ENCODE measurements at regions not wholly inside any gene's neighbourhood (a gene's known extent, or its start where the extent isn't known, plus 50 kb on each side); places are given as distances from the start of the nearest gene placed in this dataset.

DNA sequence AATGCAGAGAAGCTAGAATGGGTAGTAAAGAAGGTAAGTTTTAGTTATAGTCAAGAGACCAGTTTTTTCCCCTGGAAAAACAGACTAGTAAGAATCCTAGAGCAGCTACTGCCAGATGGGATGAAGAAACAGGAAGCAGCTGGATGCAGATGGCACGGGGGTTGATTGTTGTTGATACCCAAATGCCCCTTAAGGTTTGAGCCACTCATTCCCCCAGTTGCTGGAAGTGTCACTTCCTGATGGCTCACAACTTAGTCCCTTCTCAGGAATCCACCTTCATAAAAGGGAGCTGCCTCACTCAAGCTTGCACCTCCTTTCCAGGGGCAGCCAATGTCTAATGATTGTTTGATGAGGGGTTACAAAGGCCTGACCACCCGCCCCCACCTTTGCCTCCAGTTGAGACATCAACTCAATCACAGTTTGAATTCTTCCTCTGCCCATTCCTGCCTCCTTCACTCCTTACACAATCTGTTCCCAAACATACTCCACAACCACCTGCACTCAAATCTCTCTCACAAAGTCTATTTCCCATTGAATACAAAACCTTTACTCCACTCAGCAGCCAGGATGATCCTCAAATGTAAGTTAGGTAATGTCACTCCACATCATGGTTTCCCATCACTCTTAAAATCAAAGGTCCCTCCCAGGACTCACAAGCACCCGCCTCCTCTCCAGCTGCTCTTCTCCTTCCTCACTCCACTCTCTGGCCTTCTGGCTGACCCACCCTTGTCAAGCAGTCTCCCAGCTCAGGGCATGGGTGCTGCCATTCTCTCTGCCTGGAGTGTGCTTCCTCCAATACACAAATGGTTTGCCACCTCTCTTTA lies 450.1 kb upstream of the THBS1 start:
- no peak for DNase-seq

DNA sequence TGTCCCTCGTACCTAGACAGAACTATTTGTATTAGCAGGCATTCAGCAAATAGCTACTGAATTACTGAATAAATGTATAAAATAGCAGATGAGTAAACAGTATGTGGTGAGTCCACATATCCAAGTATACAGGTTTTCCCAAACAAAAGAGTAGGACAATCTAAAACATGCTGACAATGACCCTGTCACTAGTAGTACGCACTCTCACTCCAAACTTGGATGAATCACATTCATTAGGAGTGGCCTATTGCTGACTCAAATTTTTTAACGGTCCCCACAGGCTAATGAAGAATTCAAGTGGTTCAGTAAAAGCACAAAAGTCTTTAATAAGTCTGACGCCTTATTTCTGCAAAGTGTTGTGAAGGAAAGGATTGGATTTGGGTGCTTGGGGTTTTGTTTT lies 449.3 kb upstream of the THBS1 start:
- no peak for DNase-seq

DNA sequence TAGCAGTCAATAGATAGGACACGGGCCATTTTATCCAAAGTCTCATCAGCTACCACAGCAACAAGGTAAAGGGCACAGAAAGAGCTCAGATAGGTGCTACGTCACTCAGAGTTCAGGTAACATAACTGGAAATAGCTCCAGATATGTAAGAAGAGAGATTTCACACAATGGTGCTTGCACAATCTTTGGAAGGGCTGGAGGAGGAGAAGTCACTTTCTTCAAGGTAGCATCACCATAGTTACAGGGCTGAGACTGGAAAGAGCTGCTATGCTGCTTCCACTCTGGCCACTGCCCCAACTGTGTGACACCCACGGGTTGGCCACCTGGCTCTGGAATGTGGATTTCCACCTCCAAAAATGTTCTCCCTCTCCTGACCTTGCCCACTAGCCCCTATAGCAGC lies 448.8 kb upstream of the THBS1 start:
- no peak for DNase-seq

DNA sequence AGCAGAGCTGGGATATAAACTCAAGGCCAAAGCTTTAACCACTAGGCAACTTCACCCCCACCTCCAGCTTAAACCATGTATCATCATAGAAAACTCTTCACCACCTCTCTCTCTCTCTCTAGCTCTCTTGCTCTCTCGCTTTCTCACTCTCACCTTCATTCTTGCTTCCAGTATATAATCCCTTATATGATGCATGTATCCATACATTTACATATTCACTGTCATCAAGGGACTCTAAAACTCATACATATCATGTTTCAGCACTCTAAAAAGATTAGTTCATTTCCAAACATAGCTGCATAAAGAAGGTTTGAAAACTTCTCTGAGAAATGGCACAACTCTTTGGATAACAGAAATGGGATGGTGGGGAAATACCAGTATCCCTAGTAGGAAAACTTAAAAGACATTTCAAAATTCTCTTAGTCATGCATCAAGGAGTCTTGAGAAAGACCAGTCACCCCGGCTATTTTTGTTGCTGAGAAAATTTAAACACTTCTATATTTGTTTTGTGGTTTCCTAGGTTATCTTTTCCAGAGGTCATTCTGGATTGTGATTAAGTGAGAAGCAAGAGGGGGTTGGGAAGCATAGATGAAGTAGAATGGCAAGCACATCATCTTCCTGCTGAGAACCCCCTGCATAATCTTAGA lies 447.8 kb upstream of the THBS1 start:
- DNase-seq = no peak

DNA sequence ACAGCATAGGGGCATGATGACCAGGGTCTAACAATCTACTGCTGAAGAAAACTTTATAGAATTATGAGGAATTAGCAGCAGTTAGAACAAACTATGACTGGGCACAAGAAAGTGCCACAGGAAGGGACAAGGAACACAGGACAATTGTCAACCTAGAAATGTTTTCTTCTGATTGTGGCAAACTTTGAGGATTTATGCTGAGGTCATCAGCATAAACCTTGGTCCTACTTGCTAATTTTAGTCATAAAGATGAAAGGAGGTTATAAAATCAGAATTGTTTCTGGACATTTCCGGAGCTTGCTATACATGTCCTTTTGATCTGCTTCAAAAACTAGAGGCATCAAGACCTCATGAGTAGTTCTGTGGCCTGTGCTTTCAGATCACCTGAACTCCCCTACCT lies 446.6 kb upstream of the THBS1 start:
- no peak for DNase-seq

DNA sequence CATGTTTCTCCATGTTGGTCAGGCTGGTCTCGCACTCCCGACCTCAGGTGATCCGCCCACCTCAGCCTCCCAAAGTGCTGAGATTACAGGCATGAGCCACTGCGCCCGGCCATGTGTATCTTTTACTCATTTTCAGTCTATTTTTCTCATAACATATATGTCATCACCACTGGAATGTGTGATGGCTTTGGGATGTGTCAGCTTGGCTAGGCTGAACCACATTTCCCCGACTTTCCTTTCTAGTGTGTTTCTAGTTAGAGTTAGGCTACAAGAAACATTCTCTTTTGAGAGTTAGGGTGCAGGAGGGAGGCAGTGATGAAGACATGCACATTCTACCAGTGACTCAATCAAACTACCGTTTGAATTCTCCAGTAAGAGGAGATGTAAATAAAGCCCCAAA lies 444.9 kb upstream of the THBS1 start:
- DNase-seq = no peak

DNA sequence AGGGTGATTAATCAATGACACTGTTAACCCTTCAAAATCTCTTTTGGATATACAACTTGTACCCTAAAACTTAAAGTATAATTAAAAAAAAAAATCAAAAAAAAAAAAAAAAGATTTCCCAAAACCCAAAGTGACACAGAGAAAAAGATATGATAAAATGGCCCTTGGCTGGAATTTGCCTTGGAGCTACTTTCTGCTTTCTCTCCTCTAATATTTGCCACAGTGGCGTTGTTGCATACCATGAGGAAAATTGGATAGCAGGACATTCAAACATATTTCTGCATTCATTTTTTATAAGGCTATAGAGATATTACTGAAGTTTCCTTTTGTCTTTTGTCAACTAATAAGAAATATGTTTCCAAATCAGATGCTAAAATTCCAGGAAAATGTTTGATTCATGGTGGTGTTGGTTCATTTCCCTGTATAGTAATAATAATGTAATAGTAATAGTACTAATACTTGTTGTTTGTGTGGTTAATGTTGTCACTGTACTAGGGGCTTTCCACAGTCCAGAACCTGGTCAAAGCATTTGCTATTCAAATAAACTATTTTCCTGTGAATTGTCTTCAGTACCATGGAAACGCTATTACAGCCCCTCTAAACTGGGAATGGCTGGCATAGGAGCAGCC lies 441.3 kb upstream of the THBS1 start:
- no peak for DNase-seq

DNA sequence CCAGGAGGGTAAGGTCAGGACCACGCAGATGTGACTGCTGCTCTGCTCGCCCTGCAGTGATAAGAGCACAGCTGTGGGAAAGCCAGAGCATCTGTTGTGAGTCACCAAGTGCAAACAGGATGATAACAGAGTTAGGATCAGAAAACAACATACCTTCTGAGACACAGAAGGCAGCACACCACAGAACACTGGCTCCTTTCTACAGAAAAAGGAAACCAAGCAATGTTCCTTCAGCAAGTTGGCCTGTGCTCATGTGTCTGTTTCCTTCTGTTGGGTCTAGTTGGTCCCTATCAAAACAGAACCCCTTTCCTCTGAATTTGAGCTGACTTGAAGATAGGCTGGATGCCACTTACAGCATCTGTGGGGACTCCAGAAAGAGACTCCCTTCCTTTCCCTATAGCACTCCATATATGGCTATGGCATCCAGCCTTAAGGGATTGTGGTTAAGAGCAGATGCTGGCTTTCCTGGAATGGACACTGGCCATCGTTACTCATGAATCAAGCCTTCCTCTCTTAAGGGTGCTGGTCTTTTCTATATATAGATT lies 440.7 kb upstream of the THBS1 start:
- no peak for DNase-seq

DNA sequence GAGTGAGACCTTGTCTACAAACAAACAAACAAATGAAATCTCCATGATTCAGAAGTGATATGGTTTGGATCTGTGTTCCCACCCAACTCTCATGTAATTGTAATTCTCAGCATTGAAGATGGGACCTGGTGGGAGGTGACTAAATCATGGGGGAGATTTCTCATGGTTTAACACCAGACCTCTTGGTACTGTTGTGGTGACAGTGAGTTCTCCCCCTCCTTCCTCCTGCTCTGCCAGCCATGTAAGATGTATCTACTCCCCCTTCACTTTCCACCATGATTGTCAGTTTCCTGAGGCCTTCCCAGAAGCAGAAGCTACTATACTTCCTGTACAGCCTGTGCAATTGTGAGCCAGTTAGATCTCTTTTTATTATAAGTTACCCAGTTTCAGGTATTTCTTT lies 438.4 kb upstream of the THBS1 start:
- DNase-seq = peak; percentile 50

DNA sequence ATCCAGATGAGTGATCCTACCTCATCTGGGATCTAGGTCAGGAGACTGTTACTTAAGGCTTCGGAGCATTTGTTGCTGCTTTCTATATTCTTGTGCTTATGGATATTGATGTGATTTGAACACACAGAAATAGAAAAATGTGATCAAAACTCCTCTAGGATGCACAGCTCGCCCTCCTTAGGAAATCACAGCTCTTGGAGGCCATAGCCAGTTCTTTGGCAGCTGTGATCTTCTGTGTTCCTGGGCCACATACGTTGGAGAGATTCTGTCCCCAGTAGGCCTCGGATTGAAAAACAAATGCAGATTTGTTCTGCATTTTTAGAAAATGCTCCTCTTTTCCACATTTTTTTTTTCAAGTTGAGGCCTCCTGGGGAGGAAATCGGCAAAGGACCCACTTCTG lies 437.4 kb upstream of the THBS1 start:
- DNase-seq = no peak

DNA sequence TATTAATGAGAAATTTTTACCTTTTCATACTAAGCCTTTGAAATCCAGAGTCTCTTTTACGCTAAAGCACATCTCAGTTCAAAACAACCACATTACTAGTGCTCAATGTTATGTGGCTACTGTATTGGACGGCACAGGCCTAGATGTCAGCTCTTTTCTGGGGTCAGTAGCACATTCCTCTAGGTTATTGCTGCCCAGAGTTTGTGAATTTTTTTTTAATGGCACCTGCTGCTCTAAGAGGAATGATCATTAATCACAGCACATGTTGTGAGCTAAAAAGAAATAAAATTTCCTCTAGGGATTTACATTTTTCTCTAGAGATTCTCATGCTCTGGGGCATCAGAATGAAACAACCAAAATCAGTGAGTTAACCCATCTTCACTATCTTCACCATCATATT lies 436.8 kb upstream of the THBS1 start:
- DNase-seq = no peak

DNA sequence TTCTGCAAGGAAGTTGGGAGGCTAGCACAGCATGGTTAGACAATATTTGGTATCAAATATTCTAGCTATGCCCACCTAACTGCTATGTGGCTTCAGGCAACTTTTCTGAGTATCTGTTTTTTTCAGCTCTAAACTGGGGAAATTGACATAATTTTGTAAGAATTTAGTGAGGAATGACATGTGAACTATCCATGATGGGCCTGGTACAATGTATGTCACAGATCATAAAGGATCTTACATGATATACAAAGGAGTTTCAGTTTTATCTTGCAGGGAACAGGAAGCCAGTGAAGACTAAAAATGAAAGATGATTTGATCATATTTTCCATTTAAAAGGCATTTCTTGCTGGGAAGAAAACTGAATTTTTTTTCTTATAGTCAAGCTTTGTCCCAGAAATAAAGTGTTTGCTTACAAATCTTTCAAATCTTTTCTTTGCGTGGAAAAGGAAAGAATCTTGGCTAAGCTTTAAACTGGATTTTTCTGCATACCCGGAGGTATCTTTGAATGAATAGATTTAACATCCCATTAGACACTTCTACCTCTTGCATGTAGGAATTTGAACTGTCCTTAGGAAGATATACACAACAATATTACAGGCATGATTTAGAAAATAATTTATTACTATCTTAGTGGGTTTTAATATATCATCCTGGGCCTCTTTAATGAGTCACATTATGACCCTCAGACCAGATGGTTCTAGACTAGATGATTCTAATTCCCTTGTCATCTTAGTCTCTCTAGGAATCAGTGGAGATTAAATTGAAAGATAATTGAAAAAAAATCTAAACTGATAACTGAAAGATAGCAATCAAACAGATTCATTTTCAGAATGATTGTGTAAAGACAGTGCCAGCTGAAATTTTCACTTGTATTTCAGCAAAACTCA lies 436.0 kb upstream of the THBS1 start:
- DNase-seq = no peak

DNA sequence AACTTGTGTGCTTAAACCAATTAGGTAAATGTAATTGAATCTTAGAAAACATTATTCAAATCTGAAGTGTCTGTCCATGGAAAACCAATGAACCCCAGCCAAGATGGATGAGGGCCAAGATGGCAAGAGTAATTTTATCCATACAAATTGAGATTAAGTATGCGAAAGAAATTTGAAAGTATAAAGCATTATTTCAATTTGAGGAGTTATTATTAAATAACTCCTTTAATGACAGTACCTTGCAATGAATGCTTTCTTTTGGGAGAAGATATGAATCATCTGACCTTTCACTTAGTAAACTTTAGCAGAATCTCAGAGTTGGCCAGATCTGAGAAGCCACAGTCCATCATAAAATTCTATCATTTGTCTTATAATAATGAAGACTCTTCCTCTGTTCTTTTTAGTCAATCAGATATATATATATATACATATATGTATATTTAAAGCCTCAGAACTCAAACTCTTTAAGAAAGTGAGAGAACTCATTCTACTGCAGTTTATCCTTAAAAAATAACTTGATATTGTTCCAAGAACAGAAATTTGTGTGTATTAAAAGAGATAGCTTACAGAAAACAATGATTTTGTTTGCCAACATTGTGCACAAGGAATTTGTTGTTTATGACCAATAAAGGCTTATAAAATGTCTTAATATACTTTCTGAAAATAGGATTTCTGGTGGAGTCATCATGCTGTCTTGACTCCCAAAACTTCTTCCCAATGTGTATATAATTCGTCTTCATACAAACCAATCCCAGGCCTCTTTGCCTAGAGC lies 434.8 kb upstream of the THBS1 start:
- DNase-seq = no peak

DNA sequence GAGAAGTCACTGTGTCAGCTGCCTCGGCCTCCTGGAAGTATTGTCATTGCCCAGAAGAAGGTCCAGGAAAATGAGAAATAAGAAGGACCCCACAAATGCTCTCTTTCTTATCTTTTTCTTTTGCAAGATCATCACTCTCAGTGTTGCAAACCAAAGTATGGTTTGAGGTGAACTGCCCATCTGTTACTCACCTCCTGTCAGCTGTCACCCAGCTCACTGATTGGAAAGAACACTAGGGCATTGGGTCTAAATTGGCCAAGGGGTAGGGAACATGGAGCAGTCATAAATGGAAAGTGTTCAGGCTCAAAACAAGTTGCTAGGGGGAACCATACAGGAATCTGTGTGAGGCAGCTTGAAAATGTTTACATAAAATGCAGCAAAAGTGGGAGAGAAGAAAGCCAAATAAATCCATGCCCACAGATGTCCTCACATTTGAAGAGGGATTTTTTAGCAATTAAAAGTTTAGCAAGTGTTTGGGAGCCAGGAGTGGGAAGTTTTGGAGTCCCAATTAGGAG lies 431.2 kb upstream of the THBS1 start:
- no peak for DNase-seq

DNA sequence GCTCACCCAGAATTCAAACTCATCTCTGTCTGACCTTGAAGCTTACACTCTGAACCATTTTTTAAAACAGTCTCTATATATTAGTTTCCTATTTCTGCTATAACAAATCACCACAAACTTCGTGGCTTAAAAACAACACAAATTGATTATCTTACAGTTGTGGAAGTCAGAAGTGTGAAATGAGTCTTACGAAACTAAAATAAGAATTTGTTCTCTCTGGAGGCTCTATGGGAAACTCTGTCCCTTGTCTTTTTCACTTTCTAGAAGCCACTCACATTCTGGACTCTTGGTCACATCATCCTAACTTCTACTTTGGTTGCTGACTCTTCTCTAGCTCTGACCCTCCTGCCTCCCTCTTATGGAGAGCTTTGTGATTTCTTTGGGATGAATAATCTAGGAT lies 429.3 kb upstream of the THBS1 start:
- DNase-seq = no peak

DNA sequence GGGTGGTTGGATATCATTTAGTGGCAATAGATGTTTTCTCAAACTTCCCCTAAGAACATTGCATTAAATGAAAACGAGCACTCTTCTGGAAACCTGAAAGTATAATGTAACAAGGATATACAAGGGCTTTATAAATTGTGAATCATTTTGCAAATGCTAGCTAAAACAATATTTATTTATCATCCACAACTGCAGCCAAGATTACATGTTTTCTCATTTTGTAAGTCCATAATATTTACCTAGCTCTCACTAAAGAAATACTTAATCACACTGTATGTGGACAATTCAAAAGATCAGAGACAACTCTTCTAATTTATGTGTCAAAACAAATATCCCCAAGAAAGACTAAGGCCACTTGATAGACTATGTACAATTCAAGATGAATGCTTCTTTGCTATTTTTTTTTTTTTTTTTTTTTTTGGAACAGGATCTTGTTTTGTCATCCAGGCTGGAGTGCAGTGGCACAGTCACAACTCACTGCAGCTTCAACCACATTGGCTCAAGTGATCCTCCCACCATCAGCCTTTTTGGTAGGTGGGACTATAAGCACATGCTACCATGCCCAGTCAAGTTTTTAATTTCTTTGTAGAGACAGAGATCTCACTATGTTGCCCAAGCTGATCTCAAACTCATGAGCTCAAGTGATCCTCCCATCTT lies 427.7 kb upstream of the THBS1 start:
- no peak for DNase-seq

DNA sequence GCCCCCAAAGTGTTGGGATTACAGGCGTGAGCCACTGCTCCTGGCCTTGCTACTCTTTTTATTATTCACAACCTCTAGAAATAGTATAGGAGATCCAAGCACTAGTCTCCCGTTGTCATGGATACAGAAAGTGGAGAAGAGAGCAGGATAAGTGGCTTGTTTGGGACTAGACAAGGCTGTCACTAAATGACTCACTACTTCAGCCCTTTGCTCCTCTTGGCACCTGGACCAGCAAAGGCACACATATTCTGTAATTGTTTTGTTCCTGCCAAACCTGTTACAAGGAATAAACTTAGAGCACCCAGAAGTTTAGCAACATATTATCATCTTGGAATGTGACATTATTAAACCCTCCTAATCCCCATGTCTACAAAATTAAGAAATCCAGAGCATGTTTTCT lies 427.2 kb upstream of the THBS1 start:
- DNase-seq = no peak

DNA sequence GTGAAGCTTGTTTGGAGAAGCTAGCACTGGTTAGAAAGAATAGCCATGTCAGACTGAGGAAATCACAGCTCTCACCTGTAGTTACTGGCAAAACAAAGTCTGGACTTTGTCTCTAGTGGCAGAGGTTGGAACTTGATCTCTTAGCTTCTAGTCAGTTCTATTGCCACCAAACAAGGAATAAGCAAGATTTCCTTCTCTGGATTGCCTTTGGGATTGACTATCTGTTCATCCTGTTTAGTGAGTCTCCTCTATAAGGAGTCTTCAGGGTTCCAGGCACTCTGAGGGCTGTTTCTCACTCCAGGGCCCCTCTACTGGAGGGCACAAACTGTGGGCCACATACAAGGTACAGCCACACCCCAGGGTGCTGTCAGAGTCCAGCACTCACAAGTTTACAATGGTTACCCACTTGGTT lies 426.6 kb upstream of the THBS1 start:
- DNase-seq = no peak

DNA sequence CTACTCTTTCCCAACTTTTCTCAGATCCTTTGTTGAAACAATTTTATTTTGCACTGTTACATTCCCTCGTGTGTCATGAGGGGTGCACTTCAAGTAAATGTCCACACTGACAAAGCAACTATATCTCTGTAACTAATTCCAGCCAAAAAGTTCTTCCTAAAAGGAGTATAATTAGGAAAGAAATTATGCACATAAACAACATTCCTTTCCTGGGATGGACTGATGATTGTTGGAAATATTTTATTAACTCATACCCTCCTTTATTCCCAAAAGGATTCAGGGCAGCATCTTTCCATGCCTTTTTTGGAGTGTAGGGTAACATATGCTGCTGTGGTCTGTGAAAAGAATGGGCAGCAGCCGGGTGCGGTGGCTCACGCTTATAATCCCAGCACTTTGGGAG lies 426.1 kb upstream of the THBS1 start:
- DNase-seq = no peak

DNA sequence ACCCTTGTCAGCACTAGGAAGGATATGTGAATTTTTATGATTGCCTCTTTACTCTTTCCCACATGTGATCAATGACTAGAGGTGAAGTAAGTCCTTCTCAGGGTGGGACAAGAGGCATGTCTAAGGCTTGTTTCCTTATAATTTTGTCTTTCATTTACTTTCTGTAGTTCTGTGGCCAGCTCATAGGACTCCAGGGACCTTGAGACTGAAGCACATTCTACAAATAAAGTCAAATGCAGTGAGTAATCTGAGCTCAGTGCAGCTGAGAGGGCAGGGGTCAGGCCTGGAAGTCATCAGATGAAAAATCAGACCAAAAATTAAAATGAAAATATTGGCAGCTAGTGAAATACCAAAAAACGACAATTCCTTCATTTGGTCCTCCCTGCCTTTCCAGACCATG lies 424.7 kb upstream of the THBS1 start:
- DNase-seq = no peak

DNA sequence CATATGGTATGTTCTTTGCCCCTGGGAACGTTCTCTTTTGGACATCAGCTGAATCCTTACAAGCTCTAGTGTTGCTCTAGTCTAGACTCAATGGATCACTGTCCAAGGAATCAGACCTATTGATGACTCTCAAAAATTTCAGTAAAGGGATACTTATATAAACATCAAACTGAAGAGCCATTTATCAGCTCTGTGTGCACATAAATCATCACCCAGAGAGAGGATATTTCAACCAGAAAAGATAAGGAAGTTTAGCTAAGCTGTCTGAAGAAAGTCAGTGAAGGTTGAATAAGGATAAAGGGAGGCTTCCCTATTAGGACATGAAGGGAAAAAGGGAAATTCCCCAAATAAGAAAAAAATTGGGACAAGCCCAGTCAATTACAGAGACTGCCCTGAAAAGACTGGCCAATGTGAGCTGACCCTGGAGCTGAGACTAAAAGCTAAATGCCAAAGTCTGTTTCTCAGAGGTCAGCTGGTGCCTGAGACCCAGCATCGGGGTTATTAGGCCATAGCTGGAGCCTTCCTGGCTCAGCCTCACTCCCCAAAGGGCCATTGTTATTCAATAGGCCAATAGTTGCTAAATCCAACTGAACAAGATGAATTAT lies 424.1 kb upstream of the THBS1 start:
- no peak for DNase-seq
